HCT116 (cell line): ENCODE measurements at regions not wholly inside any gene's neighbourhood (a gene's known extent, or its start where the extent isn't known, plus 50 kb on each side); places are given as distances from the start of the nearest gene placed in this dataset.

Experiments used
- CBX3 ChIP-seq: IDR thresholded peaks from 2 replicates; pipeline ENCODE4 v1.6.1; 2012; ENCODE audit warnings: low read depth
- CTCF ChIP-seq, 3 experiments: fragments of 200-600 bp in 1 of 3; sonication (generic) in 1 of 3; IDR thresholded peaks in 2 of 3; conservative IDR thresholded peaks in 1 of 3; 2 replicates each; pipeline ENCODE4 v1.5.1; 2012 to 2017; ENCODE audit warnings: low read depth in 2 of 3, low read length in 2 of 3, antibody characterized with exemption in 1 of 3, borderline replicate concordance in 1 of 3, control low read depth in 1 of 3, mild to moderate bottlenecking in 1 of 3, mixed read lengths in 1 of 3, mixed run types in 1 of 3, moderate library complexity in 1 of 3; ENCODE audit not compliant: insufficient read depth in 1 of 3
- EZH2 ChIP-seq: fragments of 200-600 bp; sonication (generic); IDR thresholded peaks from 2 replicates; pipeline ENCODE4 v1.6.1; 2017; ENCODE audit warnings: antibody characterized with exemption, mixed run types
- MAX ChIP-seq: IDR thresholded peaks from 2 replicates; pipeline ENCODE4 v1.6.1; 2012
- POLR2A ChIP-seq: IDR thresholded peaks from 2 replicates; pipeline ENCODE4 v1.7.0; 2011; ENCODE audit warnings: borderline replicate concordance; ENCODE audit not compliant: insufficient read depth, insufficient read length; ENCODE audit errors: extremely low read depth
- POLR2AphosphoS5 ChIP-seq: IDR thresholded peaks from 2 replicates; pipeline ENCODE4 v1.6.1; 2011; ENCODE audit warnings: mild to moderate bottlenecking, low read depth, low read length, moderate library complexity
- YY1 ChIP-seq: IDR thresholded peaks from 2 replicates; pipeline ENCODE4 v1.6.1; 2011; ENCODE audit warnings: low read length, low read depth, moderate library complexity, mild to moderate bottlenecking; ENCODE audit not compliant: insufficient replicate concordance; ENCODE audit errors: extremely low read depth
- ZBTB33 ChIP-seq: IDR thresholded peaks from 2 replicates; pipeline ENCODE4 v1.6.1; 2011; ENCODE audit warnings: mild to moderate bottlenecking, low read length, moderate library complexity; ENCODE audit not compliant: insufficient replicate concordance; ENCODE audit errors: extremely low read depth
- ZFX ChIP-seq: fragments of 450-650 bp; IDR thresholded peaks from 2 replicates; pipeline ENCODE4 v1.6.1; 2017
- ZNF274 ChIP-seq: fragments of 200-500 bp; sonication (Bioruptor generic); IDR thresholded peaks from 2 replicates; pipeline ENCODE4 v1.6.1; 2014; ENCODE audit warnings: mild to moderate bottlenecking, low read depth, low read length, inconsistent platforms

- no peak for TF ChIP-seq POLR2AphosphoS5
- no peak for TF ChIP-seq ZNF274
- TF ChIP-seq CBX3: no peak
- TF ChIP-seq MAX: no peak
- TF ChIP-seq ZFX: no peak
- no peak for TF ChIP-seq POLR2A
- no peak for TF ChIP-seq CTCF (IDR thresholded peaks at IDR 0.05 in 2 of 3, conservative IDR thresholded peaks at IDR 0.05 in 1 of 3; ENCODE audit: borderline replicate concordance in 1 of 3, insufficient read depth in 1 of 3, low read depth in 2 of 3, low read length in 2 of 3)
- TF ChIP-seq ZBTB33: no peak
- TF ChIP-seq EZH2: no peak
- TF ChIP-seq YY1: no peak
Observed at GRCh38 chr9:86675805-86676204, 271.5 kb downstream of the GAS1 start.
